D721Med (cell line): ENCODE measurements at regions not wholly inside any gene's neighbourhood (a gene's known extent, or its start where the extent isn't known, plus 50 kb on each side); places are given as distances from the start of the nearest gene placed in this dataset.
A peak's percentile ranks its signal among the peaks of the same experiment; 100 is the strongest.

Experiments
- DNase-seq: peaks from one replicate; pipeline ENCODE4 v3.0.0; 2011; ENCODE audit warnings: low spot score; ENCODE audit not compliant: insufficient read length
- FAIRE-seq: peaks from 2 replicates; lab custom pipeline; 2011; peaks lifted over from hg19 to GRCh38; lab: Jason Lieb, UNC
- CTCF ChIP-seq: IDR thresholded peaks from 2 replicates; pipeline ENCODE4 v1.5.1; 2012; ENCODE audit warnings: mild to moderate bottlenecking, control low read depth; ENCODE audit not compliant: insufficient read depth; ENCODE audit errors: missing control alignments

- FAIRE-seq = no peak
- no peak for DNase-seq
- TF ChIP-seq CTCF = no peak
Measured at GRCh38 chr7:85887133-85887532, 700.3 kb upstream of the SEMA3D start.

- no peak for DNase-seq
- no peak for FAIRE-seq
- no peak for TF ChIP-seq CTCF
Measured at GRCh38 chr7:85882335-85882734, 695.5 kb upstream of the SEMA3D start.

GRCh38 chr7:85875398-85875797 lies 688.5 kb upstream of the SEMA3D start:
- DNase-seq = no peak
- TF ChIP-seq CTCF = no peak
- no peak for FAIRE-seq

- DNase-seq = no peak
- TF ChIP-seq CTCF = no peak
- FAIRE-seq = no peak
Measured at GRCh38 chr7:85866540-85866939, 679.7 kb upstream of the SEMA3D start.

- FAIRE-seq = no peak
- TF ChIP-seq CTCF = peak; percentile 72
- no peak for DNase-seq
Measured at GRCh38 chr7:85851571-85852193, 664.8 kb upstream of the SEMA3D start.

- no peak for DNase-seq
- FAIRE-seq = no peak
- no peak for TF ChIP-seq CTCF
Measured at GRCh38 chr7:85850381-85850780, 663.5 kb upstream of the SEMA3D start.

GRCh38 chr7:85840554-85840953 lies 653.7 kb upstream of the SEMA3D start:
- DNase-seq (no peak), FAIRE-seq (no peak)
- TF ChIP-seq CTCF = no peak
